Endothelial cell of umbilical vein (primary cell): ENCODE measurements at regions not wholly inside any gene's neighbourhood (a gene's known extent, or its start where the extent isn't known, plus 50 kb on each side); places are given as distances from the start of the nearest gene placed in this dataset.

Source experiments
- BruUV-seq: library from RNA; stranded (reverse); fragments of 400-500 nt; replicated peaks from 2 replicates; lab custom pipeline; 2021; lab: Mats Ljungman, UMichigan
- CTCF ChIA-PET: fragments of 300-600, 350-600 bp; sonication (Branson Sonifier 250); formaldehyde crosslinking; loops from one replicate; lab custom pipeline; 2021; ENCODE audit warnings: antibody characterized with exemption, inconsistent platforms; lab: Charles Lee
- POLR2A ChIA-PET: fragments of 300-600, 350-600 bp; sonication (Branson Sonifier 250); formaldehyde crosslinking; loops from one replicate; lab custom pipeline; 2021; ENCODE audit warnings: antibody characterized with exemption, inconsistent platforms; lab: Charles Lee
- DNase-seq: peaks from one replicate; pipeline ENCODE4 v3.0.0-alpha.2; 2011; ENCODE audit warnings: low read depth, low spot score
- FAIRE-seq: peaks from 2 replicates; lab custom pipeline; 2011; peaks lifted over from hg19 to GRCh38; lab: Jason Lieb, UNC
- H2AFZ ChIP-seq: 2 replicates; pipeline ENCODE4 v1.6.0; 2012; ENCODE audit warnings: low read depth, low read length, control low read depth, inconsistent platforms
- H3K27ac ChIP-seq: 2 replicates; pipeline ENCODE4 v1.5.1; 2011; ENCODE audit warnings: low read depth, mild to moderate bottlenecking, control low read depth, low read length, moderate library complexity; ENCODE audit not compliant: insufficient read depth
- H3K27me3 ChIP-seq, 2 experiments: 2 replicates each; pipeline versions ENCODE4 v1.6.0 to v1.6.1; 2011; ENCODE audit warnings: low read length in 2 of 2, mixed read lengths in 1 of 2; ENCODE audit not compliant: control insufficient read depth in 2 of 2, insufficient read depth in 2 of 2
- H3K36me3 ChIP-seq, 2 experiments: 2 replicates in 1 of 2; 3 replicates in 1 of 2; pipeline ENCODE4 v1.5.1; 2011; ENCODE audit warnings: low read length in 2 of 2, mild to moderate bottlenecking in 1 of 2, moderate library complexity in 1 of 2; ENCODE audit not compliant: control insufficient read depth in 2 of 2, insufficient read depth in 2 of 2; ENCODE audit errors: extremely low read depth in 1 of 2
- H3K4me1 ChIP-seq: 3 replicates; pipeline ENCODE4 v1.5.1; 2011; ENCODE audit warnings: mild to moderate bottlenecking, low read length; ENCODE audit not compliant: control insufficient read depth, insufficient read depth; ENCODE audit errors: extremely low read depth
- H3K4me2 ChIP-seq: 2 replicates; pipeline ENCODE4 v1.6.1; 2011; ENCODE audit warnings: low read length, control low read depth, mixed read lengths; ENCODE audit not compliant: insufficient read depth
- H3K4me3 ChIP-seq, 3 experiments: fragments of 200-600 bp in 1 of 3; sonication (generic), shearing (Covaris generic) in 1 of 3; replicated peaks in 1 of 3; 2 replicates each; pipeline ENCODE4 v1.5.1; 2011 to 2016; ENCODE audit warnings: control low read depth in 3 of 3, low read length in 3 of 3, mild to moderate bottlenecking in 2 of 3, inconsistent platforms in 1 of 3, low read depth in 1 of 3, moderate library complexity in 1 of 3; ENCODE audit not compliant: insufficient read depth in 1 of 3
- H3K79me2 ChIP-seq: 2 replicates; pipeline ENCODE4 v1.6.0; 2012; ENCODE audit warnings: low read length, inconsistent platforms; ENCODE audit not compliant: control insufficient read depth, insufficient read depth
- H3K9ac ChIP-seq: replicated peaks from 2 replicates; pipeline ENCODE3; 2011; ENCODE audit warnings: low read length, control low read depth; ENCODE audit not compliant: insufficient read depth; ENCODE audit errors: extremely low read depth
- H3K9me1 ChIP-seq: replicated peaks from 3 replicates; pipeline ENCODE4 v1.6.0; 2011; ENCODE audit warnings: mild to moderate bottlenecking, low read length; ENCODE audit not compliant: control insufficient read depth, insufficient read depth; ENCODE audit errors: extremely low read depth
- H3K9me3 ChIP-seq: replicated peaks from 2 replicates; pipeline ENCODE4 v1.5.1; 2012; ENCODE audit warnings: low read length, inconsistent platforms; ENCODE audit not compliant: control insufficient read depth, insufficient read depth
- H4K20me1 ChIP-seq: replicated peaks from 2 replicates; pipeline ENCODE3; 2011; ENCODE audit warnings: mild to moderate bottlenecking, low read length; ENCODE audit not compliant: control insufficient read depth, insufficient read depth; ENCODE audit errors: extremely low read depth
- CTCF ChIP-seq, 2 donors: IDR thresholded peaks; 1 replicate in 1 of 2; 2 replicates in 1 of 2; pipeline ENCODE4 v1.5.1; 2011; ENCODE audit warnings: low read length in 2 of 2, mild to moderate bottlenecking in 2 of 2, moderate library complexity in 2 of 2, control low read depth in 1 of 2, inconsistent platforms in 1 of 2, low read depth in 1 of 2; ENCODE audit not compliant: insufficient read depth in 1 of 2; ENCODE audit errors: extremely low read depth in 1 of 2
- EZH2 ChIP-seq: IDR thresholded peaks from 2 replicates; pipeline ENCODE4 v1.6.1; 2012; ENCODE audit warnings: borderline replicate concordance, low read depth, mild to moderate bottlenecking, moderate library complexity, low read length, inconsistent platforms; ENCODE audit not compliant: severe bottlenecking
- FOS ChIP-seq: IDR thresholded peaks from 2 replicates; pipeline ENCODE4 v1.6.1; 2011; ENCODE audit warnings: mild to moderate bottlenecking, low read length, moderate library complexity, borderline replicate concordance; ENCODE audit not compliant: insufficient read depth
- GATA2 ChIP-seq: IDR thresholded peaks from 2 replicates; pipeline ENCODE4 v1.7.0; 2011; ENCODE audit warnings: low read depth, mild to moderate bottlenecking, moderate library complexity, mixed read lengths, low read length; ENCODE audit not compliant: insufficient read length, insufficient read depth
- JUN ChIP-seq: IDR thresholded peaks from 2 replicates; pipeline ENCODE4 v1.6.1; 2011; ENCODE audit warnings: borderline replicate concordance, low read depth; ENCODE audit not compliant: insufficient read length, insufficient read depth
- MAX ChIP-seq: IDR thresholded peaks from 2 replicates; pipeline ENCODE4 v1.6.1; 2011; ENCODE audit not compliant: insufficient read depth, insufficient read length
- MYC ChIP-seq: IDR thresholded peaks from one replicate; pipeline ENCODE4 v1.6.1; 2011; ENCODE audit warnings: mild to moderate bottlenecking, low read depth, low read length
- POLR2A ChIP-seq: IDR thresholded peaks from 2 replicates; pipeline ENCODE4 v1.6.1; 2012; ENCODE audit warnings: low read depth, mild to moderate bottlenecking, control low read depth, low read length
- POLR2AphosphoS5 ChIP-seq: IDR thresholded peaks from 2 replicates; pipeline ENCODE4 v1.6.1; 2012; ENCODE audit warnings: low read depth, mild to moderate bottlenecking, control low read depth, low read length, moderate library complexity; ENCODE audit not compliant: insufficient read depth
- dilution Hi-C: fragments of 300-500 bp; cut with MboI; formaldehyde crosslinking; loops from one replicate; pipeline ENCODE4 v1.15.0; 2019; ENCODE audit warnings: low sequenced_read_pairs; ENCODE audit not compliant: extremely low pct_ligation_motif_present
- intact Hi-C: fragments of 100-400 bp; cut with micrococcal nuclease; formaldehyde crosslinking; loops from one replicate; pipeline ENCODE4 v1.10.0; 2022

GRCh38 chr5:142244440-142244839 lies 80.4 kb downstream of the SPRY4 start:
- H3K4me1 ChIP-seq = peaks cover 13% of the 10 kb centered on the region
- no peaks in the 10 kb centered on the region for H3K9me1 ChIP-seq
- H4K20me1 ChIP-seq = no peaks in the 10 kb centered on the region
- H3K4me3 ChIP-seq = no peak overlapping the region
- no peaks in the 10 kb centered on the region for H3K36me3 ChIP-seq
- H3K79me2 ChIP-seq = no peaks in the 10 kb centered on the region
- TF ChIP-seq GATA2 (no peak), MAX (no peak), FOS (no peak), CTCF (IDR thresholded peaks at IDR 0.05; ENCODE audit: extremely low read depth in 1 of 2, insufficient read depth in 1 of 2, low read depth in 1 of 2, low read length in 2 of 2) (no peak), JUN (no peak), POLR2A (no peak), EZH2 (no peak), MYC (no peak), POLR2AphosphoS5 (no peak)
- H2AFZ ChIP-seq = no peak overlapping the region
- no TSS peak for BruUV-seq
- dilution Hi-C loops = no loop called here
- no peak overlapping the region for H3K4me2 ChIP-seq
- H3K27ac ChIP-seq = no peak overlapping the region
- H3K27me3 ChIP-seq = no peaks in the 10 kb centered on the region
- ChIA-PET POLR2A (no interaction called here), CTCF (interaction anchor here (1.4 kb wide), 1 partner anchor 33 kb away, joined by 4 read pairs; no protein-coding TSS in a partner anchor)
- no peak for DNase-seq
- FAIRE-seq = no peak
- no peaks in the 10 kb centered on the region for H3K9me3 ChIP-seq
- H3K9ac ChIP-seq = no peak overlapping the region
- intact Hi-C loops = no loop called here
